ENCODE measurements at regions not wholly inside any gene's neighbourhood (a gene's known extent, or its start where the extent isn't known, plus 50 kb on each side); places are given as distances from the start of the nearest gene placed in this dataset.

- TF ChIP-seq POLR2AphosphoS5 (IDR thresholded peaks at IDR 0.05) (no peak), POLR2A (IDR thresholded peaks at IDR 0.05) (no peak)
- TF ChIP-seq, protein P1, sequence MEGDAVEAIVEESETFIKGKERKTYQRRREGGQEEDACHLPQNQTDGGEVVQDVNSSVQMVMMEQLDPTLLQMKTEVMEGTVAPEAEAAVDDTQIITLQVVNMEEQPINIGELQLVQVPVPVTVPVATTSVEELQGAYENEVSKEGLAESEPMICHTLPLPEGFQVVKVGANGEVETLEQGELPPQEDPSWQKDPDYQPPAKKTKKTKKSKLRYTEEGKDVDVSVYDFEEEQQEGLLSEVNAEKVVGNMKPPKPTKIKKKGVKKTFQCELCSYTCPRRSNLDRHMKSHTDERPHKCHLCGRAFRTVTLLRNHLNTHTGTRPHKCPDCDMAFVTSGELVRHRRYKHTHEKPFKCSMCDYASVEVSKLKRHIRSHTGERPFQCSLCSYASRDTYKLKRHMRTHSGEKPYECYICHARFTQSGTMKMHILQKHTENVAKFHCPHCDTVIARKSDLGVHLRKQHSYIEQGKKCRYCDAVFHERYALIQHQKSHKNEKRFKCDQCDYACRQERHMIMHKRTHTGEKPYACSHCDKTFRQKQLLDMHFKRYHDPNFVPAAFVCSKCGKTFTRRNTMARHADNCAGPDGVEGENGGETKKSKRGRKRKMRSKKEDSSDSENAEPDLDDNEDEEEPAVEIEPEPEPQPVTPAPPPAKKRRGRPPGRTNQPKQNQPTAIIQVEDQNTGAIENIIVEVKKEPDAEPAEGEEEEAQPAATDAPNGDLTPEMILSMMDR (IDR thresholded peaks at IDR 0.05), result no peak
These were observed 57.2 kb upstream of the TNP1 start for GRCh38 chr2:216916956-216917650.
